ENCODE measurements at regions not wholly inside any gene's neighbourhood (a gene's known extent, or its start where the extent isn't known, plus 50 kb on each side); places are given as distances from the start of the nearest gene placed in this dataset.

- DNase-seq (ENCODE audit: low spot score) = no peak
These were observed 97.2 kb upstream of the ADRA2C start for GRCh38 chr4:3668825-3669552.

GRCh38 chr4:3667258-3667657 lies 98.9 kb upstream of the ADRA2C start:
- no peak for DNase-seq (ENCODE audit: low spot score)

- no peak for DNase-seq (ENCODE audit: low spot score)
These were observed 99.9 kb upstream of the ADRA2C start for GRCh38 chr4:3666263-3666662.

GRCh38 chr4:3665360-3665891 lies 100.8 kb upstream of the ADRA2C start:
- DNase-seq (ENCODE audit: low spot score) = no peak

- no peak for DNase-seq (ENCODE audit: low spot score)
These were observed 102.4 kb upstream of the ADRA2C start for GRCh38 chr4:3663791-3664190.

GRCh38 chr4:3662516-3662915 lies 103.7 kb upstream of the ADRA2C start:
- DNase-seq (ENCODE audit: low spot score) = no peak

GRCh38 chr4:3661989-3662388 lies 104.2 kb upstream of the ADRA2C start:
- no peak for DNase-seq (ENCODE audit: low spot score)

GRCh38 chr4:3660928-3661515 lies 105.2 kb upstream of the ADRA2C start:
- no peak for DNase-seq (ENCODE audit: low spot score)

GRCh38 chr4:3660086-3660927 lies 105.9 kb upstream of the ADRA2C start:
- no peak for DNase-seq (ENCODE audit: low spot score)

GRCh38 chr4:3659131-3659530 lies 107.1 kb upstream of the ADRA2C start:
- no peak for DNase-seq (ENCODE audit: low spot score)

- no peak for DNase-seq (ENCODE audit: low spot score)
These were observed 107.7 kb upstream of the ADRA2C start for GRCh38 chr4:3658530-3658913.

- DNase-seq (ENCODE audit: low spot score) = peak; percentile 90
These were observed 108.2 kb upstream of the ADRA2C start for GRCh38 chr4:3657902-3658529.

- no peak for DNase-seq (ENCODE audit: low spot score)
These were observed 109.5 kb upstream of the ADRA2C start for GRCh38 chr4:3656416-3657356.

GRCh38 chr4:3655963-3656362 lies 110.2 kb upstream of the ADRA2C start:
- no peak for DNase-seq (ENCODE audit: low spot score)

GRCh38 chr4:3655485-3655884 lies 110.7 kb upstream of the ADRA2C start:
- DNase-seq (ENCODE audit: low spot score) = no peak

GRCh38 chr4:3654036-3654807 lies 112.0 kb upstream of the ADRA2C start:
- no peak for DNase-seq (ENCODE audit: low spot score)

GRCh38 chr4:3652586-3652985 lies 113.6 kb upstream of the ADRA2C start:
- no peak for DNase-seq (ENCODE audit: low spot score)

- DNase-seq (ENCODE audit: low spot score) = no peak
These were observed 114.8 kb upstream of the ADRA2C start for GRCh38 chr4:3651267-3651845.

- no peak for DNase-seq (ENCODE audit: low spot score)
These were observed 116.7 kb upstream of the ADRA2C start for GRCh38 chr4:3649491-3649890.

- DNase-seq (ENCODE audit: low spot score) = no peak
These were observed 116.5 kb upstream of the LRPAP1 start for GRCh38 chr4:3648731-3649130.
